Naive thymus-derived CD4-positive, alpha-beta T cell (primary cell): ENCODE measurements at regions not wholly inside any gene's neighbourhood (a gene's known extent, or its start where the extent isn't known, plus 50 kb on each side); places are given as distances from the start of the nearest gene placed in this dataset.

ENCODE experiments used
- ATAC-seq: fragments of 150-1000 bp; cut with Tn5 transposase; 2 replicates; pipeline ENCODE4 v1.10.0; 2021; ENCODE audit warnings: mild to moderate bottlenecking, moderate library complexity
- CTCF ChIA-PET: fragments of 350-600 bp; sonication (Branson Sonifier 250); formaldehyde crosslinking; loops from one replicate; lab custom pipeline; 2021; ENCODE audit warnings: antibody characterized with exemption; lab: Charles Lee
- POLR2A ChIA-PET: fragments of 350-600 bp; sonication (Branson Sonifier 250); formaldehyde crosslinking; loops from one replicate; lab custom pipeline; 2021; ENCODE audit warnings: antibody characterized with exemption, inconsistent platforms; lab: Charles Lee
- DNase-seq, 9 donors: peaks; one replicate each; pipeline versions ENCODE4 v3.0.0 to v3.0.0-alpha.2; 2020 to 2022; ENCODE audit warnings: mixed read lengths in 1 of 9
- H3K27ac ChIP-seq: one replicate; pipeline ENCODE4 v1.7.0; 2013; ENCODE audit warnings: mild to moderate bottlenecking, low read depth, low read length, moderate library complexity
- H3K27me3 ChIP-seq, 2 donors: one replicate each; pipeline ENCODE4 v1.7.0; 2013; ENCODE audit warnings: low read length in 2 of 2, mild to moderate bottlenecking in 2 of 2, moderate library complexity in 2 of 2; ENCODE audit not compliant: control insufficient read depth in 2 of 2, insufficient read depth in 2 of 2
- H3K36me3 ChIP-seq, 3 experiments: 1 replicate in 2 of 3; 2 replicates in 1 of 3; pipeline ENCODE4 v1.7.0; 2013; ENCODE audit warnings: low read length in 3 of 3, mild to moderate bottlenecking in 3 of 3, moderate library complexity in 1 of 3; ENCODE audit not compliant: insufficient read depth in 3 of 3, control insufficient read depth in 2 of 3
- H3K4me1 ChIP-seq, 2 donors: one replicate each; pipeline ENCODE4 v1.7.0; 2013; ENCODE audit warnings: low read length in 2 of 2, mild to moderate bottlenecking in 2 of 2, moderate library complexity in 1 of 2; ENCODE audit not compliant: control insufficient read depth in 2 of 2, insufficient read depth in 2 of 2
- H3K4me3 ChIP-seq: 2 replicates; pipeline ENCODE4 v1.7.0; 2013; ENCODE audit warnings: mild to moderate bottlenecking, low read length
- H3K9me3 ChIP-seq, 3 experiments: 1 replicate in 2 of 3; 2 replicates in 1 of 3; pipeline ENCODE4 v1.7.0; 2013; ENCODE audit warnings: low read length in 3 of 3; ENCODE audit not compliant: control insufficient read depth in 2 of 3
- H3K27ac Mint-ChIP-seq, 9 donors: one replicate each; pipeline ENCODE4 v1.8.0; 2020 to 2022; ENCODE audit warnings: mixed read lengths in 9 of 9, mild to moderate bottlenecking in 8 of 9, moderate library complexity in 5 of 9, inconsistent platforms in 2 of 9
- H3K27me3 Mint-ChIP-seq, 5 donors: one replicate each; pipeline ENCODE4 v1.8.0; 2021 to 2022; ENCODE audit warnings: mixed read lengths in 5 of 5, mild to moderate bottlenecking in 1 of 5
- H3K36me3 Mint-ChIP-seq, 5 donors: one replicate each; pipeline ENCODE4 v1.8.0; 2020 to 2022; ENCODE audit warnings: mixed read lengths in 5 of 5, mild to moderate bottlenecking in 3 of 5, inconsistent platforms in 1 of 5
- H3K4me1 Mint-ChIP-seq, 7 donors: one replicate each; pipeline ENCODE4 v1.8.0; 2020 to 2022; ENCODE audit warnings: mixed read lengths in 7 of 7, mild to moderate bottlenecking in 3 of 7, inconsistent platforms in 1 of 7
- H3K4me3 Mint-ChIP-seq, 10 donors: one replicate each; pipeline ENCODE4 v1.8.0; 2020 to 2022; ENCODE audit warnings: mild to moderate bottlenecking in 10 of 10, mixed read lengths in 10 of 10, moderate library complexity in 6 of 10, inconsistent platforms in 2 of 10
- H3K9me3 Mint-ChIP-seq, 11 donors: one replicate each; pipeline ENCODE4 v1.8.0; 2020 to 2022; ENCODE audit warnings: mixed read lengths in 11 of 11, mild to moderate bottlenecking in 4 of 11, inconsistent platforms in 1 of 11, moderate library complexity in 1 of 11
- intact Hi-C, 2 donors: fragments of 100-400 bp; cut with micrococcal nuclease; formaldehyde crosslinking; loops; one replicate each; pipeline ENCODE4 v1.15.1; 2023

- Mint-ChIP-seq H3K27me3 (peaks cover 9 to 33% (median 20%) of the 10 kb centered on the region in 5 donors), H3K36me3 (no peaks in the 10 kb centered on the region), H3K9me3 (peaks cover 0 to 1% (median 0%) of the 10 kb centered on the region in 11 donors), H3K27ac (no peak overlapping the region), H3K4me3 (no peak overlapping the region), H3K4me1 (no peaks in the 10 kb centered on the region)
- Histone ChIP-seq H3K4me1 (no peaks in the 10 kb centered on the region), H3K27ac (no peak overlapping the region), H3K27me3 (no peaks in the 10 kb centered on the region), H3K9me3 (no peaks in the 10 kb centered on the region), H3K36me3 (no peaks in the 10 kb centered on the region), H3K4me3 (no peak overlapping the region)
- intact Hi-C loops = no loop called here
- ATAC-seq (no peak), DNase-seq (no peak)
- POLR2A ChIA-PET = no interaction called here
- CTCF ChIA-PET = no interaction called here
Measured at GRCh38 chr16:86962259-86962658, 354.9 kb downstream of the C16orf95 start.

- Mint-ChIP-seq H3K36me3 (no peaks in the 10 kb centered on the region), H3K4me1 (no peaks in the 10 kb centered on the region), H3K27me3 (peaks cover 9 to 32% (median 20%) of the 10 kb centered on the region in 5 donors), H3K4me3 (no peak overlapping the region), H3K9me3 (peaks cover 0 to 1% (median 0%) of the 10 kb centered on the region in 11 donors), H3K27ac (no peak overlapping the region)
- no peaks in the 10 kb centered on the region for H3K9me3 ChIP-seq
- no peak overlapping the region for H3K4me3 ChIP-seq
- intact Hi-C loops = no loop called here
- CTCF ChIA-PET = no interaction called here
- H3K4me1 ChIP-seq = no peaks in the 10 kb centered on the region
- no peaks in the 10 kb centered on the region for H3K27me3 ChIP-seq
- POLR2A ChIA-PET = no interaction called here
- no peak overlapping the region for H3K27ac ChIP-seq
- no peak for DNase-seq
- ATAC-seq = no peak
- H3K36me3 ChIP-seq = no peaks in the 10 kb centered on the region
Measured at GRCh38 chr16:86962913-86963312, 354.3 kb downstream of the C16orf95 start.

- Histone ChIP-seq H3K4me1 (no peaks in the 10 kb centered on the region), H3K27me3 (no peaks in the 10 kb centered on the region), H3K9me3 (no peaks in the 10 kb centered on the region), H3K4me3 (no peak overlapping the region), H3K36me3 (no peaks in the 10 kb centered on the region), H3K27ac (no peak overlapping the region)
- ATAC-seq (no peak), DNase-seq (no peak)
- Mint-ChIP-seq H3K27ac (no peak overlapping the region), H3K27me3 (peaks cover 9 to 22% (median 11%) of the 10 kb centered on the region in 5 donors), H3K36me3 (no peaks in the 10 kb centered on the region), H3K4me1 (no peaks in the 10 kb centered on the region), H3K4me3 (no peak overlapping the region), H3K9me3 (peaks cover 0 to under 1% (median 0%) of the 10 kb centered on the region in 11 donors)
- intact Hi-C loops = no loop called here
- ChIA-PET POLR2A (no interaction called here), CTCF (no interaction called here)
Measured at GRCh38 chr16:86963600-86964575, 353.3 kb downstream of the C16orf95 start.

GRCh38 chr16:86964796-86965241 is 352.4 kb downstream of the C16orf95 start:
- no peak for DNase-seq
- Mint-ChIP-seq H3K9me3 (no peaks in the 10 kb centered on the region), H3K27ac (no peak overlapping the region), H3K4me3 (no peak overlapping the region), H3K27me3 (peaks cover 5 to 18% (median 7%) of the 10 kb centered on the region in 5 donors), H3K36me3 (no peaks in the 10 kb centered on the region), H3K4me1 (no peaks in the 10 kb centered on the region)
- ATAC-seq = no peak
- ChIA-PET POLR2A (no interaction called here), CTCF (no interaction called here)
- no peaks in the 10 kb centered on the region for H3K9me3 ChIP-seq
- intact Hi-C loops = no loop called here
- no peaks in the 10 kb centered on the region for H3K36me3 ChIP-seq
- no peak overlapping the region for H3K4me3 ChIP-seq
- H3K27ac ChIP-seq = no peak overlapping the region
- H3K4me1 ChIP-seq = no peaks in the 10 kb centered on the region
- H3K27me3 ChIP-seq = no peaks in the 10 kb centered on the region

- POLR2A ChIA-PET = no interaction called here
- Mint-ChIP-seq H3K4me1 (no peaks in the 10 kb centered on the region), H3K27me3 (peaks cover 1 to 14% (median 3%) of the 10 kb centered on the region in 5 donors), H3K4me3 (no peak overlapping the region), H3K36me3 (no peaks in the 10 kb centered on the region), H3K27ac (no peak overlapping the region), H3K9me3 (peaks cover 0 to 2% (median 0%) of the 10 kb centered on the region in 11 donors)
- H3K9me3 ChIP-seq = no peaks in the 10 kb centered on the region
- no peaks in the 10 kb centered on the region for H3K27me3 ChIP-seq
- ATAC-seq (no peak), DNase-seq (no peak)
- no peaks in the 10 kb centered on the region for H3K36me3 ChIP-seq
- no peaks in the 10 kb centered on the region for H3K4me1 ChIP-seq
- CTCF ChIA-PET = no interaction called here
- no peak overlapping the region for H3K27ac ChIP-seq
- intact Hi-C loops = no loop called here
- H3K4me3 ChIP-seq = no peak overlapping the region
Measured at GRCh38 chr16:86965331-86965730, 351.9 kb downstream of the C16orf95 start.

- H3K4me1 ChIP-seq = no peaks in the 10 kb centered on the region
- no peaks in the 10 kb centered on the region for H3K9me3 ChIP-seq
- intact Hi-C loops = no loop called here
- no peak overlapping the region for H3K27ac ChIP-seq
- ChIA-PET POLR2A (no interaction called here), CTCF (no interaction called here)
- H3K4me3 ChIP-seq = no peak overlapping the region
- Mint-ChIP-seq H3K9me3 (peaks cover 0 to 2% (median 0%) of the 10 kb centered on the region in 11 donors), H3K4me3 (no peak overlapping the region), H3K27me3 (peaks cover 0 to 14% (median 0%) of the 10 kb centered on the region in 5 donors), H3K4me1 (no peaks in the 10 kb centered on the region), H3K27ac (no peak overlapping the region), H3K36me3 (no peaks in the 10 kb centered on the region)
- H3K36me3 ChIP-seq = no peaks in the 10 kb centered on the region
- ATAC-seq (no peak), DNase-seq (no peak)
- H3K27me3 ChIP-seq = no peaks in the 10 kb centered on the region
Measured at GRCh38 chr16:86965840-86966550, 351.2 kb downstream of the C16orf95 start.
